Fibroblast of villous mesenchyme (primary cell): ENCODE measurements at regions not wholly inside any gene's neighbourhood (a gene's known extent, or its start where the extent isn't known, plus 50 kb on each side); places are given as distances from the start of the nearest gene placed in this dataset.

Experiments
- DNase-seq: peaks from one replicate; pipeline ENCODE4 v3.0.0-alpha.2; 2010; ENCODE audit warnings: low read depth
- H3K4me3 ChIP-seq: 2 replicates; pipeline ENCODE4 v1.5.1; 2011; ENCODE audit warnings: low read depth, mild to moderate bottlenecking, low read length
- CTCF ChIP-seq: IDR thresholded peaks from 2 replicates; pipeline ENCODE4 v1.5.1; 2012; ENCODE audit warnings: low read depth, mild to moderate bottlenecking, low read length; ENCODE audit not compliant: insufficient read depth

DNA sequence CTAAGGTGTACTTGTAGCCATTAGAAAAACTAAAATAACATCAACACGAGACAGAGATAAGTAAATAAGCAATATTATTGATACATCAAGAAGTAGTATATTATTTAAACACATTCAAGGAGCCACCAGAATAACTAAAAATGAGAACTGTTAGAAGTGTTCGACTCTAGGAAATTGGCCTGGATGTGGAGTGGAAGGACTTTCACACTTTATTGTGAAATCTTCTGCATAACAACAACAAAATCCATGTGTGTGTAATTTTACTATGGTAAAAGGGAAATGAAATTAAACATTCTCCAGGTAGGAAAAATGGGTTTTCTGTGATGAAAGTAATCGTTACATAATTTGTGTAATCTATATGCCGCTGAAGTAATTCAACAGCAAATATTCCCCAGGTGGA lies 96.3 kb upstream of the RNF152 start:
- no peak for DNase-seq
- H3K4me3 ChIP-seq: no peak overlapping the region
- no peak for TF ChIP-seq CTCF

DNA sequence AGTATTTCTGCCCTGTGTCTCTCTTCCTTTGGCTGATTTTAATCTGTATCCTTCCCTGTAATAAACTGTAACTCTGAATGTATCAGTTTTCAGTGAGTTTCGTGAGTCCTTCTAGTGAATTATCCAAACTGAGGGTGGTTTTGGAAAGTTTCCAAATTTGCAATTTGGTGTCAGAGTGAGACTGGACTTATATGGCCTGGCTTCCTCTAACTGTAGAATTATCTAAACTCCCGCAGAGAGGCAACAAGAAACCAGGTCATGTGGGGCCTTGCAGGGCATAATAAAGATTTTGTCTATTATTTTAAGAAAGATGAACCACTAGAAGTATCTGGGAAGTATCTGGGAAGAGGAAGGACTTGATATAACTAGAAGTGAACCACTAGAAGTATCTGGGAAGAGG lies 95.3 kb upstream of the RNF152 start:
- DNase-seq: no peak
- no peak for TF ChIP-seq CTCF
- no peak overlapping the region for H3K4me3 ChIP-seq

- no peak for TF ChIP-seq CTCF
- no peak for DNase-seq
- H3K4me3 ChIP-seq: no peak overlapping the region
Measured at GRCh38 chr18:61985681-61986080, 92.9 kb upstream of the RNF152 start.

DNA sequence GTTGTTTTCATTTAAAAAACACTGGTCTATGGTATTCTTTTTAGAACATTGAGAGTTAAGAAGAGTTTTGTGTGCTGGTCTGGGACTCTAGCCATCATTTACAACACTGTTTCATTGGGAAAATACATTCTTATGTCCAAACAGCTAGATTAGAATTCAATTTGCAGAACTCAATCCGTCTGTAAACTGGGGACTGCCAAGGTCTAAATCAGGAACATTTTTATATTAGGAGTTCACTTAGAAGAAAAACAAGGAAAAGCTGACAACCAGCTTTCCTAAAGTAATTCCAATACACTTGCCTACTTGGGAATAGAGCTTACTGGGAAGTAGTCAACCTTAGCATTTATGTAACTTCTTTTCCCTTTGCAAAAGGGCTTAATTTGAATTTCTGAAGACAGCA lies 91.5 kb upstream of the RNF152 start:
- H3K4me3 ChIP-seq: no peak overlapping the region
- TF ChIP-seq CTCF: no peak

GRCh38 chr18:61982475-61982874 lies 89.7 kb upstream of the RNF152 start:
- DNase-seq: no peak
- H3K4me3 ChIP-seq: no peak overlapping the region
- TF ChIP-seq CTCF: no peak

More for the DNA sequence above, 91.5 kb upstream of the RNF152 start:
- DNase-seq: no peak

DNA sequence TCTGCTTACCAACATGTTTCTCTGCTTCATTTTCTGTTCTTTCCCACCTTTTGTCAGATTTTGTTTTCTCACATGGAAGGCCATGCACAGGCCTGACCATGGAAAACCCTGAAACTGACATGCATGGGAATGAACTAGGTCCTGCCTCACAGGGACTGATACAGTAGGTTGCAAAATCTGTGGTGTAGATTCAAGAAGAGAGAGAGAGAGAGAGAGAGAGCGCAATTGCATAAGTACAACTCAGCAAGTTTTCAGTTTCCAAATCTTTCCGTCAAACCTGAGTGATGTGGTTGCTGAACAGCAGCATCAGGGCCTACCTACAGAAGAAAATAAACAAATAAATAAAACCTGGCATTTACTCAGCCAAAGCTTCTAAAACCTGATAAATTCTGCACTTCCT lies 87.5 kb upstream of the RNF152 start:
- no peak for TF ChIP-seq CTCF
- DNase-seq: peak; percentile 64

GRCh38 chr18:61975526-61976326 lies 82.9 kb upstream of the RNF152 start:
- DNase-seq: no peak
- H3K4me3 ChIP-seq: no peak overlapping the region
- no peak for TF ChIP-seq CTCF

More for the DNA sequence above, 87.5 kb upstream of the RNF152 start:
- H3K4me3 ChIP-seq: no peak overlapping the region
